G401 (cell line): ENCODE measurements at regions not wholly inside any gene's neighbourhood (a gene's known extent, or its start where the extent isn't known, plus 50 kb on each side); places are given as distances from the start of the nearest gene placed in this dataset.
A peak's percentile ranks its signal among the peaks of the same experiment; 100 is the strongest.
"Not testable (repeated sequence)": the region's sequence is repeated elsewhere in the genome, so short reads cannot be mapped to it uniquely, and the experiment has no call there.

Experiments
- DNase-seq: peaks from one replicate; pipeline ENCODE4 v3.0.0-alpha.2; 2015; ENCODE audit warnings: low spot score
- in situ Hi-C: cut with HindIII; loops from 2 replicates; pipeline ENCODE4 v1.10.0; 2016; ENCODE audit warnings: low sequenced_read_pairs, mixed read lengths

- no peak for DNase-seq
- in situ Hi-C loops, result no loop called here
Observed at GRCh38 chr17:22512057-22512456, 819.7 kb downstream of the KCNJ18 start.

- in situ Hi-C loops, result no loop called here
- no peak for DNase-seq
Observed at GRCh38 chr17:22512506-22512905, 820.2 kb downstream of the KCNJ18 start.

GRCh38 chr17:22512997-22513538, 820.7 kb downstream of the KCNJ18 start:
- DNase-seq, result no peak
- in situ Hi-C loops, result no loop called here

GRCh38 chr17:22514315-22514714, 822.0 kb downstream of the KCNJ18 start:
- DNase-seq, result no peak
- in situ Hi-C loops, result no loop called here

- no peak for DNase-seq
- in situ Hi-C loops, result no loop called here
Observed at GRCh38 chr17:22514767-22515320, 822.5 kb downstream of the KCNJ18 start.

GRCh38 chr17:22515599-22515998, 823.3 kb downstream of the KCNJ18 start:
- DNase-seq, result no peak
- in situ Hi-C loops, result no loop called here

GRCh38 chr17:22516861-22517636, 824.7 kb downstream of the KCNJ18 start:
- DNase-seq, result no peak
- in situ Hi-C loops, result no loop called here

- in situ Hi-C loops, result no loop called here
- DNase-seq, result no peak
Observed at GRCh38 chr17:22517716-22518115, 825.4 kb downstream of the KCNJ18 start.

- no peak for DNase-seq
- in situ Hi-C loops, result no loop called here
Observed at GRCh38 chr17:22518185-22518584, 825.9 kb downstream of the KCNJ18 start.

GRCh38 chr17:22548873-22549272, 856.5 kb downstream of the KCNJ18 start:
- in situ Hi-C loops, DNase-seq: not testable (repeated sequence)

GRCh38 chr17:22551695-22552415, 859.5 kb downstream of the KCNJ18 start:
- DNase-seq, in situ Hi-C loops: not testable (repeated sequence)

GRCh38 chr17:22569459-22570143, 877.3 kb downstream of the KCNJ18 start:
- in situ Hi-C loops, result no loop called here
- no peak for DNase-seq

GRCh38 chr17:22570144-22570845, 878.0 kb downstream of the KCNJ18 start:
- in situ Hi-C loops, result no loop called here
- DNase-seq, result no peak

- DNase-seq, result no peak
- in situ Hi-C loops, result no loop called here
Observed at GRCh38 chr17:22599322-22599721, 907.0 kb downstream of the KCNJ18 start.

GRCh38 chr17:22600644-22601298, 908.4 kb downstream of the KCNJ18 start:
- DNase-seq, result peak; percentile 46
- in situ Hi-C loops, result no loop called here
